GM19455 (cell line): ENCODE measurements at regions not wholly inside any gene's neighbourhood (a gene's known extent, or its start where the extent isn't known, plus 50 kb on each side); places are given as distances from the start of the nearest gene placed in this dataset.

Experiments used
- ATAC-seq: cut with Tn5 transposase; IDR thresholded peaks from one replicate; pipeline ENCODE4 v1.9.1; 2021; ENCODE audit not compliant: unreplicated experiment

GRCh38 chr15:94021621-94022320 lies 209.6 kb upstream of the MCTP2 start:
- no peak for ATAC-seq

- ATAC-seq, result no peak
These were observed 212.3 kb upstream of the MCTP2 start for GRCh38 chr15:94019062-94019461.

- no peak for ATAC-seq
These were observed 216.0 kb upstream of the MCTP2 start for GRCh38 chr15:94015324-94015723.

GRCh38 chr15:94008104-94009074 lies 223.0 kb upstream of the MCTP2 start:
- no peak for ATAC-seq

GRCh38 chr15:94004697-94005096 lies 226.7 kb upstream of the MCTP2 start:
- no peak for ATAC-seq

- no peak for ATAC-seq
These were observed 229.3 kb upstream of the MCTP2 start for GRCh38 chr15:94002041-94002440.

GRCh38 chr15:94001255-94001801 lies 230.0 kb upstream of the MCTP2 start:
- no peak for ATAC-seq

- no peak for ATAC-seq
These were observed 230.8 kb upstream of the MCTP2 start for GRCh38 chr15:94000606-94001005.

- no peak for ATAC-seq
These were observed 234.2 kb upstream of the MCTP2 start for GRCh38 chr15:93997071-93997658.

GRCh38 chr15:93989440-93989998 lies 241.8 kb upstream of the MCTP2 start:
- no peak for ATAC-seq

- peak; percentile 57 for ATAC-seq
These were observed 244.3 kb upstream of the MCTP2 start for GRCh38 chr15:93987068-93987467.

- no peak for ATAC-seq
These were observed 244.9 kb upstream of the MCTP2 start for GRCh38 chr15:93986400-93986984.

- ATAC-seq, result no peak
These were observed 245.4 kb upstream of the MCTP2 start for GRCh38 chr15:93985925-93986324.

- no peak for ATAC-seq
These were observed 246.2 kb upstream of the MCTP2 start for GRCh38 chr15:93985176-93985575.

GRCh38 chr15:93983526-93983925 lies 247.8 kb upstream of the MCTP2 start:
- no peak for ATAC-seq

- no peak for ATAC-seq
These were observed 249.1 kb upstream of the MCTP2 start for GRCh38 chr15:93982226-93982727.

GRCh38 chr15:93981706-93982105 lies 249.7 kb upstream of the MCTP2 start:
- no peak for ATAC-seq

- no peak for ATAC-seq
These were observed 251.0 kb upstream of the MCTP2 start for GRCh38 chr15:93980261-93980911.

GRCh38 chr15:93974804-93975481 lies 256.4 kb upstream of the MCTP2 start:
- ATAC-seq, result no peak
